ENCODE measurements at regions not wholly inside any gene's neighbourhood (a gene's known extent, or its start where the extent isn't known, plus 50 kb on each side); places are given as distances from the start of the nearest gene placed in this dataset.

DNA sequence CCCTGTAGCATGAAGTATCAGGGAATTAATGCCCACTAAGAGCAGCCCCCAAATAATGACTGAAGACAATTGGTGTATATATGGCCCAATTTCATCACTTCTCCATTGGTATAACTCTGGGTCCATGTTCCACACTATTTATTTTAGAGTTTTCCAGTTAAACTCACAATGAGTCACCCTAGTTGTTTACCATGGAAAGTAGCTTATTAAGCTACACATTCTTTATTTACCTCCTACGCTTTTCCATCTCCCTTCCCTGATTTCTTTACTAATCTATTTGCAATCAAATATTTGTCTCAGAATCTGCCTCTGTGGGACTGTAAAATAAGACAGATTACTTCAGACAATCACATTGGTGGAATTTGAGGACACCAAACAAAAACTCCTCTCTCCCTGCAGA lies 655.6 kb downstream of the SORCS1 start:
- intact Hi-C loops (cut with DNase I) = no loop called here
- Histone ChIP-seq H3K27ac (no peak overlapping the region), H3K4me3 (no peak overlapping the region), H3K4me1 (no peaks in the 10 kb centered on the region), H3K36me3 (no peaks in the 10 kb centered on the region), H3K9me3 (no peaks in the 10 kb centered on the region), H3K27me3 (no peaks in the 10 kb centered on the region)
- DNase-seq (no peak), ATAC-seq (no peak)
- TF ChIP-seq, protein P1, sequence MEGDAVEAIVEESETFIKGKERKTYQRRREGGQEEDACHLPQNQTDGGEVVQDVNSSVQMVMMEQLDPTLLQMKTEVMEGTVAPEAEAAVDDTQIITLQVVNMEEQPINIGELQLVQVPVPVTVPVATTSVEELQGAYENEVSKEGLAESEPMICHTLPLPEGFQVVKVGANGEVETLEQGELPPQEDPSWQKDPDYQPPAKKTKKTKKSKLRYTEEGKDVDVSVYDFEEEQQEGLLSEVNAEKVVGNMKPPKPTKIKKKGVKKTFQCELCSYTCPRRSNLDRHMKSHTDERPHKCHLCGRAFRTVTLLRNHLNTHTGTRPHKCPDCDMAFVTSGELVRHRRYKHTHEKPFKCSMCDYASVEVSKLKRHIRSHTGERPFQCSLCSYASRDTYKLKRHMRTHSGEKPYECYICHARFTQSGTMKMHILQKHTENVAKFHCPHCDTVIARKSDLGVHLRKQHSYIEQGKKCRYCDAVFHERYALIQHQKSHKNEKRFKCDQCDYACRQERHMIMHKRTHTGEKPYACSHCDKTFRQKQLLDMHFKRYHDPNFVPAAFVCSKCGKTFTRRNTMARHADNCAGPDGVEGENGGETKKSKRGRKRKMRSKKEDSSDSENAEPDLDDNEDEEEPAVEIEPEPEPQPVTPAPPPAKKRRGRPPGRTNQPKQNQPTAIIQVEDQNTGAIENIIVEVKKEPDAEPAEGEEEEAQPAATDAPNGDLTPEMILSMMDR (IDR thresholded peaks at IDR 0.05) = no peak

DNA sequence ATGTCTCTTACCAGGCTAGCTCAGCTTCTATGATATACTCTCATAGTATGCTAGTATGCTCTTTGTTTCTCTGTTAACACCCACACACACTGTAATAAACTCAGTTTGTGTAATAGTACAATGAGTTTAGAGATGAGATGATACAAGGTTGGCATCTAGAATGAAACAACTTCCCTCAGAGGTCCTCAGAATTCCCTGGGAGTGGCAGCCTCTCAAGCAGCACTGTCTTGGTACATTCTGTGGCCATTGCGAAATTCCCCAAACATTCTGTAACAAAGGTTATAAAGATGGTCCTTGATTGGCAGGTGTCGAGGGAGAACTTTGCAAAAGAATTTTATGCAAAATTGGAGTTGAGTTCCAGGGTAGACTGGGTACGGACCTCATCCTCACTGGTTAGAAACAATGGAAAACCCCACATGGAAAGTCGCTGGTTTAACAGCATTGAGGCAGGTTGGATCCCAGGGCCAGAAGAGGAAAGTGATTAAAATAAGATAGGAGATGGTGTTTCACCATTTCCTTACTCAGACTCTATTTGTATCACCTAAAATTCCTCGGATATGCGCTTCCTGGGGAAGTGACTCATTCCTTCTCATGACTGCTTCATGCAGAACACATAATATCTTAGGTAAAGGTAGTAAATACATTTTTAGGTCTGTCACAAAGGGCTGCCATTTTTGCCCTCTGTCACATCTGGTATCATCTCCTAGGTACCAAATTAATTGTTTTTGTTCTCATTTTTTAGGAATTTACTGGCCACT lies 657.8 kb downstream of the SORCS1 start:
- Histone ChIP-seq H3K4me1 (no peaks in the 10 kb centered on the region), H3K9me3 (no peaks in the 10 kb centered on the region), H3K27me3 (no peaks in the 10 kb centered on the region), H3K4me3 (no peak overlapping the region), H3K36me3 (no peaks in the 10 kb centered on the region), H3K27ac (no peak overlapping the region)
- intact Hi-C loops (cut with DNase I) = no loop called here
- ATAC-seq (no peak), DNase-seq (no peak)
- TF ChIP-seq, protein P1 (IDR thresholded peaks at IDR 0.05) = no peak

DNA sequence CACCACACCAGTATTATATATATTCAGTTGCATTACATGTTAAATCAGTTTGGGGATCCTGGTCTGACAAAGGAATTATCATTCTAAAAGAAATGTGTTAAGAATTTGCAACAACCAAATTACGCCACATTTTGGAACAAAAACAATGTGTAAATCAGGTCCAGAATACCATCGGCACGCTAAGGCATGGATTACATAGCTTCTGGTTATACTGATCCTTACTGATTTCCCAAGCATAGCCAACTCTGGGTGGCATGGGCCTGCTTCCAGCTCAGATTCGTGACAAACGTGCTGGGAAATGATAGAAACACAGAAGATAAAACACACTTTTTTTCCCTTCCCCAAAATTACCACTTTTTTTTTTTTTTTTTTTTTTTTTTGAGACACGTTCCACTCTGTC lies 660.0 kb downstream of the SORCS1 start:
- Histone ChIP-seq H3K27ac (no peak overlapping the region), H3K27me3 (no peaks in the 10 kb centered on the region), H3K36me3 (no peaks in the 10 kb centered on the region), H3K4me1 (no peaks in the 10 kb centered on the region), H3K9me3 (no peaks in the 10 kb centered on the region), H3K4me3 (no peak overlapping the region)
- TF ChIP-seq, protein P1 (IDR thresholded peaks at IDR 0.05) = no peak
- DNase-seq (no peak), ATAC-seq (no peak)
- intact Hi-C loops (cut with DNase I) = no loop called here

DNA sequence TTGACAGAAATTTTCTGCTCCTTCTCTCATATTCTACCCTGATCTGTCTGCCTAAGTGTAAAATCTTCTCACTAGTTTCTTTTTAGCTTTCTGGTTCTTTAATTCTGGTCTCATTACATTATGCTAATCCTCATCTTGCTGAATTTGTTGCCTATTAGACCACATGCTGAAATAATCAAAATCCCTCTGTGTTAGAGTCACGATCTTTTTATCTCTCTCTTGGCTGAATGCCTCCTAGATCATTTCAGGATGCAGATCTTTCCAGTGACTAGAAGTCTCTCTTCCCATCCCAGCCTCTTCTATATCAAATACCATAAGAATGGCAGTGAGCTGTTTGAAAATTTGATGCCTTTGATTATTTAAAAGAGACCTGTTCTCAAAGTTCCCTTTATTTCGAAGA lies 661.9 kb downstream of the SORCS1 start:
- DNase-seq = no peak

DNA sequence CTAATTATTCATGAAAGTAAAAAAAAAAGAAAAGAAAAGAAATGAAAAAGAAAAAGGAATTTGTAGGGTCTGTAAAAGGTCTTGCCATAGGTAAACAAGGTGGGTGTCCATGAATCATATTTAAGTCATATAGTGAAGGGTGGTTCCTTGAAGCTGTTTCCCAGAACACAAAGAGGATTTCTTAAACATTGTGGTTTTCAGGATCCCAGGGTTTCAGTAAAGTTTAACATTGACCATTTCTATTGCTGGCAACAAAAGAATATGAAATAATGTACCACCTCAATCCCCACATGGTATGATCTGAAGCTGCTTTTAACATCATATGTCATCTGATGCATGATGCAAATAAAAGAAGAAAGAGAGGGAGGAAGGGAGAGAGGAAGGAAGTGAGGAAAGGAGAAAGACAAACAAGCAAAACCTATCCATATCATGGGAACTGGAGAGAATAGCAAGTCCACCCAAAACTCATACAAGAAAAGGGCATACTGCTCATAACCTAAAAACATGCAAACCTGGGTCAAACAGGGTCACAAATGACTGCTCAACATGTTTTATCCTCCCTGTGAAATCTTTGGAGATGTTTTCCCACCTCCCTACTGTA lies 663.5 kb downstream of the SORCS1 start:
- TF ChIP-seq, protein P1 (IDR thresholded peaks at IDR 0.05) = no peak
- no peak for ATAC-seq
- intact Hi-C loops (cut with DNase I) = no loop called here
- DNase-seq = no peak
- Histone ChIP-seq H3K4me3 (no peak overlapping the region), H3K36me3 (no peaks in the 10 kb centered on the region), H3K9me3 (no peaks in the 10 kb centered on the region), H3K27me3 (no peaks in the 10 kb centered on the region), H3K27ac (no peak overlapping the region), H3K4me1 (no peaks in the 10 kb centered on the region)

More for the DNA sequence above, 661.9 kb downstream of the SORCS1 start:
- H3K27ac ChIP-seq = no peak overlapping the region
- ATAC-seq = no peak
- H3K27me3 ChIP-seq = no peaks in the 10 kb centered on the region
- intact Hi-C loops (cut with DNase I) = no loop called here
- no peak overlapping the region for H3K4me3 ChIP-seq
- no peaks in the 10 kb centered on the region for H3K4me1 ChIP-seq
- TF ChIP-seq, protein P1 (IDR thresholded peaks at IDR 0.05) = no peak
- H3K36me3 ChIP-seq = no peaks in the 10 kb centered on the region
- no peaks in the 10 kb centered on the region for H3K9me3 ChIP-seq
